WTC11 (cell line): ENCODE measurements at regions not wholly inside any gene's neighbourhood (a gene's known extent, or its start where the extent isn't known, plus 50 kb on each side); places are given as distances from the start of the nearest gene placed in this dataset.

ENCODE experiments used
- CTCF ChIP-seq: fragments of 200-600 bp; IDR thresholded peaks from 2 replicates; pipeline ENCODE4 v1.8.0; 2022; ENCODE audit warnings: antibody characterized with exemption
- ETV6 ChIP-seq: sonication (generic); formaldehyde crosslinking; IDR thresholded peaks from 2 replicates; pipeline ENCODE4 v1.8.1; 2022; ENCODE audit warnings: mild to moderate bottlenecking, missing genetic modification reagents
- JUN ChIP-seq: sonication (generic); formaldehyde crosslinking; IDR thresholded peaks from 2 replicates; pipeline ENCODE4 v1.8.0; 2023; ENCODE audit warnings: mild to moderate bottlenecking, missing genetic modification reagents
- MYBL2 ChIP-seq: sonication (generic); formaldehyde crosslinking; IDR thresholded peaks from 2 replicates; pipeline ENCODE4 v1.8.1; 2023; ENCODE audit warnings: mild to moderate bottlenecking, moderate library complexity, missing genetic modification reagents
- USF2 ChIP-seq: sonication (generic); formaldehyde crosslinking; IDR thresholded peaks from 2 replicates; pipeline ENCODE4 v1.8.1; 2023; ENCODE audit warnings: mild to moderate bottlenecking, missing genetic modification reagents, moderate library complexity
- TF ChIP-seq, protein P1 (sequence below): fragments of 250-450 bp; sonication (Bioruptor Pico); IDR thresholded peaks from 2 replicates; pipeline ENCODE4 v1.9.0; 2021; ENCODE audit warnings: mild to moderate bottlenecking, borderline replicate concordance
- TF ChIP-seq, protein P2 (sequence below): sonication (generic); formaldehyde crosslinking; IDR thresholded peaks from 2 replicates; pipeline ENCODE4 v1.8.1; 2023; ENCODE audit warnings: mild to moderate bottlenecking, missing genetic modification reagents

DNA sequence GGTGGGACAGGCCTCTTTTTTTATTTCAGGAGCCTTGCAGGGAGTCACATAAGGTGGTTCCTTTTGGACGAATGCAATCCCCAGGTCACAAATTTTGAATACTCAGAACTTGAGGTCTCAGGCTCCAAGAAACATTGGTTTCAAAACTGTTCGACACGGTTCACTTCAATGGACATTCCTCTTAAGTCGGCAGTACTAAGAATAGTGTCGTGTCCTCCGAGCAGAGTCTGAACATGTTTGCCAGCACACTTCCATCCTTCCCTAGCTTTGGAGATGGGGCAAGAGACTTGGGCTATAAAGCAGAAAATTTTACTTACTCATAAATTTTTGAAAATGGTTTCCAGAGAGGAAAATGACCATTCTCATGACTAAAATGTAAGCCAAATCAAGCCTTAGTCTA, 265.4 kb downstream of the THBS2 start:
- TF ChIP-seq MYBL2 (CRISPR knock-in tag) (no peak), CTCF (no peak), ETV6 (CRISPR knock-in tag) (no peak), JUN (CRISPR knock-in tag) (no peak), USF2 (CRISPR knock-in tag) (no peak)
- TF ChIP-seq, protein P1, sequence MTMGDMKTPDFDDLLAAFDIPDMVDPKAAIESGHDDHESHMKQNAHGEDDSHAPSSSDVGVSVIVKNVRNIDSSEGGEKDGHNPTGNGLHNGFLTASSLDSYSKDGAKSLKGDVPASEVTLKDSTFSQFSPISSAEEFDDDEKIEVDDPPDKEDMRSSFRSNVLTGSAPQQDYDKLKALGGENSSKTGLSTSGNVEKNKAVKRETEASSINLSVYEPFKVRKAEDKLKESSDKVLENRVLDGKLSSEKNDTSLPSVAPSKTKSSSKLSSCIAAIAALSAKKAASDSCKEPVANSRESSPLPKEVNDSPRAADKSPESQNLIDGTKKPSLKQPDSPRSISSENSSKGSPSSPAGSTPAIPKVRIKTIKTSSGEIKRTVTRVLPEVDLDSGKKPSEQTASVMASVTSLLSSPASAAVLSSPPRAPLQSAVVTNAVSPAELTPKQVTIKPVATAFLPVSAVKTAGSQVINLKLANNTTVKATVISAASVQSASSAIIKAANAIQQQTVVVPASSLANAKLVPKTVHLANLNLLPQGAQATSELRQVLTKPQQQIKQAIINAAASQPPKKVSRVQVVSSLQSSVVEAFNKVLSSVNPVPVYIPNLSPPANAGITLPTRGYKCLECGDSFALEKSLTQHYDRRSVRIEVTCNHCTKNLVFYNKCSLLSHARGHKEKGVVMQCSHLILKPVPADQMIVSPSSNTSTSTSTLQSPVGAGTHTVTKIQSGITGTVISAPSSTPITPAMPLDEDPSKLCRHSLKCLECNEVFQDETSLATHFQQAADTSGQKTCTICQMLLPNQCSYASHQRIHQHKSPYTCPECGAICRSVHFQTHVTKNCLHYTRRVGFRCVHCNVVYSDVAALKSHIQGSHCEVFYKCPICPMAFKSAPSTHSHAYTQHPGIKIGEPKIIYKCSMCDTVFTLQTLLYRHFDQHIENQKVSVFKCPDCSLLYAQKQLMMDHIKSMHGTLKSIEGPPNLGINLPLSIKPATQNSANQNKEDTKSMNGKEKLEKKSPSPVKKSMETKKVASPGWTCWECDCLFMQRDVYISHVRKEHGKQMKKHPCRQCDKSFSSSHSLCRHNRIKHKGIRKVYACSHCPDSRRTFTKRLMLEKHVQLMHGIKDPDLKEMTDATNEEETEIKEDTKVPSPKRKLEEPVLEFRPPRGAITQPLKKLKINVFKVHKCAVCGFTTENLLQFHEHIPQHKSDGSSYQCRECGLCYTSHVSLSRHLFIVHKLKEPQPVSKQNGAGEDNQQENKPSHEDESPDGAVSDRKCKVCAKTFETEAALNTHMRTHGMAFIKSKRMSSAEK (CRISPR knock-in tag) = no peak
- TF ChIP-seq, protein P2, sequence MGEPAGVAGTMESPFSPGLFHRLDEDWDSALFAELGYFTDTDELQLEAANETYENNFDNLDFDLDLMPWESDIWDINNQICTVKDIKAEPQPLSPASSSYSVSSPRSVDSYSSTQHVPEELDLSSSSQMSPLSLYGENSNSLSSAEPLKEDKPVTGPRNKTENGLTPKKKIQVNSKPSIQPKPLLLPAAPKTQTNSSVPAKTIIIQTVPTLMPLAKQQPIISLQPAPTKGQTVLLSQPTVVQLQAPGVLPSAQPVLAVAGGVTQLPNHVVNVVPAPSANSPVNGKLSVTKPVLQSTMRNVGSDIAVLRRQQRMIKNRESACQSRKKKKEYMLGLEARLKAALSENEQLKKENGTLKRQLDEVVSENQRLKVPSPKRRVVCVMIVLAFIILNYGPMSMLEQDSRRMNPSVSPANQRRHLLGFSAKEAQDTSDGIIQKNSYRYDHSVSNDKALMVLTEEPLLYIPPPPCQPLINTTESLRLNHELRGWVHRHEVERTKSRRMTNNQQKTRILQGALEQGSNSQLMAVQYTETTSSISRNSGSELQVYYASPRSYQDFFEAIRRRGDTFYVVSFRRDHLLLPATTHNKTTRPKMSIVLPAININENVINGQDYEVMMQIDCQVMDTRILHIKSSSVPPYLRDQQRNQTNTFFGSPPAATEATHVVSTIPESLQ = no peak
